Prostate gland (tissue), 2 donors: ENCODE measurements at regions not wholly inside any gene's neighbourhood (a gene's known extent, or its start where the extent isn't known, plus 50 kb on each side); places are given as distances from the start of the nearest gene placed in this dataset.

Experiments used
- DNase-seq: peaks from one replicate; pipeline ENCODE4 v3.0.0-alpha.2; 2019; ENCODE audit warnings: low spot score
- H3K27ac ChIP-seq, 2 donors: fragments of 200-600 bp; sonication (generic); 2 replicates each; pipeline ENCODE4 v1.5.1; 2017 to 2019
- H3K27me3 ChIP-seq: fragments of 200-600 bp; sonication (generic); replicated peaks from 2 replicates; pipeline ENCODE4 v1.5.1; 2019; ENCODE audit not compliant: insufficient read depth
- H3K36me3 ChIP-seq, 2 donors: fragments of 200-600 bp; sonication (generic); 1 replicate in 1 of 2; 2 replicates in 1 of 2; pipeline versions ENCODE4 v1.5.1 to v1.8.1; 2017 to 2019
- H3K4me1 ChIP-seq: fragments of 200-600 bp; sonication (generic); replicated peaks from 2 replicates; pipeline ENCODE4 v1.5.1; 2019
- H3K4me3 ChIP-seq, 2 donors: fragments of 200-600 bp; sonication (generic); 2 replicates each; pipeline ENCODE4 v1.5.1; 2017 to 2019
- H3K9me3 ChIP-seq: fragments of 200-600 bp; sonication (generic); 2 replicates; pipeline ENCODE4 v1.5.1; 2017
- POLR2A ChIP-seq: fragments of 450-650 bp; IDR thresholded peaks from one replicate; pipeline ENCODE4 v1.6.1; 2016; ENCODE audit warnings: antibody characterized with exemption, mild to moderate bottlenecking
- POLR2AphosphoS5 ChIP-seq: sonication (generic); formaldehyde crosslinking; IDR thresholded peaks from one replicate; pipeline ENCODE4 v1.6.1; 2017; ENCODE audit warnings: antibody characterized with exemption
- WGBS: methylation state at CpG from one replicate; pipeline ENCODE4 v1.1.5; 2018; 5-methylcytosine and 5-hydroxymethylcytosine counted together
- intact Hi-C: fragments of 100-400 bp; cut with DNase I; formaldehyde crosslinking; loops from one replicate; pipeline ENCODE4 v1.14.2; 2022
- TF ChIP-seq, protein P1 (sequence below), 4 experiments: fragments of 200-600 bp in 2 of 4; fragments of 450-650 bp in 2 of 4; sonication (generic) in 2 of 4; IDR thresholded peaks; 1 replicate in 3 of 4; 2 replicates in 1 of 4; pipeline ENCODE4 v1.5.1; 2016 to 2019; ENCODE audit warnings: antibody characterized with exemption in 4 of 4, mild to moderate bottlenecking in 2 of 4, moderate library complexity in 2 of 4

DNA sequence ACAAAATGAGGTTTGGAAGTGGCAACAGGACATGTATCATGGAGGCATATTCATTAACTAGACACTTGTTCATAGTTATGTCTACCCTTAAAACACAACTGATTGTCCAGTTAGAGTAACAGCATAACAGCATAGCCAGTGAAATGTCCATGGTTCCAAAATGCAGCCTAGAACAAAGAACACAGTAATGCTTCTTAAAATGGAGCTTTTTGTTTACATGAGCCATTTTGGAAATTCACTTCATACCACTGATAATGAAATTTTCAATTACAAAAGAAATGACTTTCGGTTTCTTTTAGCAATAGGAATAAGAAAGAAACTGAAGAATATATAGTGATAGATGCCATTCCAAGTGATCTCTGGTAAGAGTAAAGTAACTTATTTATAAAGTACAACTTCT, 111.1 kb upstream of the DST start:
- no peak overlapping the region for H3K4me3 ChIP-seq
- 95% methylated on average over 1 of the region's 1 CpG for WGBS
- intact Hi-C loops, result no loop called here
- TF ChIP-seq, protein P1, sequence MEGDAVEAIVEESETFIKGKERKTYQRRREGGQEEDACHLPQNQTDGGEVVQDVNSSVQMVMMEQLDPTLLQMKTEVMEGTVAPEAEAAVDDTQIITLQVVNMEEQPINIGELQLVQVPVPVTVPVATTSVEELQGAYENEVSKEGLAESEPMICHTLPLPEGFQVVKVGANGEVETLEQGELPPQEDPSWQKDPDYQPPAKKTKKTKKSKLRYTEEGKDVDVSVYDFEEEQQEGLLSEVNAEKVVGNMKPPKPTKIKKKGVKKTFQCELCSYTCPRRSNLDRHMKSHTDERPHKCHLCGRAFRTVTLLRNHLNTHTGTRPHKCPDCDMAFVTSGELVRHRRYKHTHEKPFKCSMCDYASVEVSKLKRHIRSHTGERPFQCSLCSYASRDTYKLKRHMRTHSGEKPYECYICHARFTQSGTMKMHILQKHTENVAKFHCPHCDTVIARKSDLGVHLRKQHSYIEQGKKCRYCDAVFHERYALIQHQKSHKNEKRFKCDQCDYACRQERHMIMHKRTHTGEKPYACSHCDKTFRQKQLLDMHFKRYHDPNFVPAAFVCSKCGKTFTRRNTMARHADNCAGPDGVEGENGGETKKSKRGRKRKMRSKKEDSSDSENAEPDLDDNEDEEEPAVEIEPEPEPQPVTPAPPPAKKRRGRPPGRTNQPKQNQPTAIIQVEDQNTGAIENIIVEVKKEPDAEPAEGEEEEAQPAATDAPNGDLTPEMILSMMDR (IDR thresholded peaks at IDR 0.05), result no peak
- TF ChIP-seq POLR2A (no peak), POLR2AphosphoS5 (no peak)
- DNase-seq, result no peak
- H3K27ac ChIP-seq, result no peak overlapping the region
- no peaks in the 10 kb centered on the region for H3K4me1 ChIP-seq
- no peaks in the 10 kb centered on the region for H3K27me3 ChIP-seq
- H3K9me3 ChIP-seq, result no peaks in the 10 kb centered on the region
- no peaks in the 10 kb centered on the region for H3K36me3 ChIP-seq

DNA sequence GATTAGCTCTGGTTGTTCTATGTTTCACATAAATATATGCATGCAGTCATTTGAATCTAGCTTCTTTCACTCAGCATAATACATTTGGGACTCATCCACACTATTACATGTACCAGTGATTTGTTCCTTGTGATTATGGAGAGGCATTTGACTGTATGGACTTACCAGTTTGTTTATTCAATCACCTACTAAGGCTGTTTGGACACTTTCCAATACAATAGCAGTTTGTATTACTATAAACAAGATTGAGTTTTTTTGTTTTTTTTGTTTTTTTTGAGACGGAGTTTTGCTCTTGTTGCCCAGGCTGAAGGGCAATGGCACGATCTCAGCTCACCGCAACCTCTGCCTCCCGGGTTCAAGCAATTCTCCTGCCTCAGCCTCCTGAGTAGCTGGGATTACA, 109.8 kb upstream of the DST start:
- WGBS, result 93% methylated on average over 4 of the region's 4 CpGs
- Histone ChIP-seq H3K27me3 (no peaks in the 10 kb centered on the region), H3K27ac (no peak overlapping the region), H3K4me1 (no peaks in the 10 kb centered on the region), H3K9me3 (no peaks in the 10 kb centered on the region), H3K36me3 (no peaks in the 10 kb centered on the region), H3K4me3 (no peak overlapping the region)
- intact Hi-C loops, result no loop called here
- DNase-seq, result no peak
- TF ChIP-seq, protein P1 (IDR thresholded peaks at IDR 0.05), result no peak
- no peak for TF ChIP-seq POLR2AphosphoS5
- no peak for TF ChIP-seq POLR2A

DNA sequence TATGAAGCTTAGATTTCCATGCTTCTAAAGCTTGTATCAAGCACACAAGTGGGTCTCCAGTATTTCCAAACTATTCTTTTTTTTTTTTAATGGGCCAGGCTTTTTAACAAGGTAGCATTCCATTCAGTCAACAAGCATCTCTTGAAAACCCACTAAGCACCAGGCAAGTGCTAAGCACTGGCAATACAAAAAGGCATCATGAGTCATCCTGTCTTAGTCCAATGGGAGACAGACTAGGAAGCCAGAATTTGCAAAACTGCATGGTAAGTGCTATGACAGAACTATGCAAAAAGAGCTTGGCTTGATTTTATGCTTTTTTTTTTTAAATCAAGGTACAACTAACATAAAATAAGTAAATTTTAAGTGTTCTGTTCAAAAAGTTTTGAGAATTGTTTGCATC, 109.3 kb upstream of the DST start:
- no peak overlapping the region for H3K4me3 ChIP-seq
- intact Hi-C loops, result no loop called here
- H3K4me1 ChIP-seq, result no peaks in the 10 kb centered on the region
- no peak for DNase-seq
- H3K36me3 ChIP-seq, result no peaks in the 10 kb centered on the region
- no peaks in the 10 kb centered on the region for H3K27me3 ChIP-seq
- TF ChIP-seq POLR2A (no peak), POLR2AphosphoS5 (no peak)
- TF ChIP-seq, protein P1 (IDR thresholded peaks at IDR 0.05), result no peak
- H3K27ac ChIP-seq, result no peak overlapping the region
- H3K9me3 ChIP-seq, result no peaks in the 10 kb centered on the region

DNA sequence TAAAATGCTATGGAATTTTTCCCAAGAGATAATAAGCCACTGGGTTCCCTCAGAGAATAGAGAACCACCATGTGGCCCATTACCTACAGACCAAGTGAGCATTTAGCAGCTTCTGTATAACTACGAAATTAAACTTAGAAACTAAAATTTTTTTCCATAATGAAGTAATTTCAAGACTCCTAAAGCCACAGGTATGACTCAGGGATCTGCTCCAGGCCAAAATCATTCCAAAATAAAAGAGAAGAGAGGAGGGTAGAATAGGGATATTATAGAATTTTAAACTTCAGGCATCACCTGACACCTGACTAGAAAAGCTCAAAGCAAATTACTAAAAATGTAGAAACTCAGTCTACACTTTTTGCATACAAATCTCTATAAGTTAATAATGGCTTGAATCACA, 108.9 kb upstream of the DST start:
- Histone ChIP-seq H3K27ac (no peak overlapping the region), H3K36me3 (no peaks in the 10 kb centered on the region), H3K4me1 (no peaks in the 10 kb centered on the region), H3K4me3 (no peak overlapping the region), H3K9me3 (no peaks in the 10 kb centered on the region), H3K27me3 (no peaks in the 10 kb centered on the region)
- TF ChIP-seq POLR2A, result no peak
- 88% methylated on average over 1 of the region's 1 CpG for whole genome bisulfite sequencing
- intact Hi-C loops, result no loop called here
- DNase-seq, result no peak

DNA sequence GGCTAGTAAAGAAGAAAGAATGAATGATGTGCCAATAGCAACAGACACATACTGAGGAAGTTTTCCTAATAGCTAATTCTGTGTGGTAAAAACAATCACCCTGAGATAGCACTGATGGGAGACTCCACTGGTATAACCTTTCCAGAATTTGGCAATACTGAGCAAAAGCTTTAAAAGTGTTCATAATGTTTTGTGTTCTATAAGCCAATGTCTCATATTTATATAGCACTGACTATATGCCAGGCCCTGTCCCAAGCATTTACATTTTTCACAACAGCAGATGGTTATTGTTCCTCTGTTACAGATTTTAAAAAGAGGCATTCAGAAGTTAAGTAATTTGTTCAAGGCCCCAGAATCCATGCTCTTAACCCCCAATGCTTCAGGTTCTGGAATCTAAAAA, 108.0 kb upstream of the DST start:
- Histone ChIP-seq H3K27ac (no peak overlapping the region), H3K4me3 (no peak overlapping the region), H3K9me3 (no peaks in the 10 kb centered on the region), H3K27me3 (no peaks in the 10 kb centered on the region), H3K36me3 (no peaks in the 10 kb centered on the region), H3K4me1 (no peaks in the 10 kb centered on the region)
- DNase-seq, result no peak
- no peak for TF ChIP-seq POLR2AphosphoS5
- no peak for TF ChIP-seq POLR2A
- TF ChIP-seq, protein P1 (IDR thresholded peaks at IDR 0.05), result no peak
- intact Hi-C loops, result no loop called here
